ENCODE measurements at regions not wholly inside any gene's neighbourhood (a gene's known extent, or its start where the extent isn't known, plus 50 kb on each side); places are given as distances from the start of the nearest gene placed in this dataset.
"Not testable (repeated sequence)": the region's sequence is repeated elsewhere in the genome, so short reads cannot be mapped to it uniquely, and the experiment has no call there.

- no peaks in the 10 kb centered on the region for H3K9me3 ChIP-seq (ENCODE audit: control insufficient read depth in 4 of 4, insufficient read depth in 3 of 4, low read length in 3 of 4)
- 57 to 60% methylated on average over 1 of the region's 1 CpG for WGBS, 2 donors
- DNase-seq (peak in 2 of 3 donors; percentile 80 to 84), ATAC-seq (ENCODE audit: insufficient read depth, low FRiP score) (no peak)
- H3K27me3 ChIP-seq (ENCODE audit: control insufficient read depth in 3 of 3, insufficient read depth in 3 of 3, low read length in 2 of 3) = no peaks in the 10 kb centered on the region
- no peak overlapping the region for H3K9ac ChIP-seq (ENCODE audit: insufficient read depth in 1 of 2, low read length in 2 of 2)
- H3K4me3 ChIP-seq = no peak overlapping the region
- peaks cover 0 to 22% (median 0%) of the 10 kb centered on the region in 5 donors for H3K4me1 ChIP-seq (ENCODE audit: control insufficient read depth in 5 of 5, insufficient read depth in 5 of 5, low read length in 5 of 5)
- no peak for TF ChIP-seq CTCF (IDR thresholded peaks at IDR 0.05; ENCODE audit: control extremely low read depth, extremely low read depth)
- H3K27ac ChIP-seq (ENCODE audit: low read depth in 1 of 2, low read length in 1 of 2) = no peak overlapping the region
- no peaks in the 10 kb centered on the region for H3K36me3 ChIP-seq (ENCODE audit: control insufficient read depth in 4 of 4, insufficient read depth in 4 of 4, low read length in 4 of 4)
Observed at GRCh38 chr4:30125868-30126267, 594.3 kb upstream of the PCDH7 start.

- no peak for TF ChIP-seq CTCF (IDR thresholded peaks at IDR 0.05; ENCODE audit: control extremely low read depth, extremely low read depth)
- peaks cover 0 to 18% (median 0%) of the 10 kb centered on the region in 5 donors for H3K4me1 ChIP-seq (ENCODE audit: control insufficient read depth in 5 of 5, insufficient read depth in 5 of 5, low read length in 5 of 5)
- ATAC-seq (ENCODE audit: insufficient read depth, low FRiP score) = no peak
- no peak overlapping the region for H3K27ac ChIP-seq (ENCODE audit: low read depth in 1 of 2, low read length in 1 of 2)
- peak in 2 of 3 donors; percentile 67 to 80 for DNase-seq
- 77 to 81% methylated on average over 1 of the region's 1 CpG for WGBS, 2 donors
- no peaks in the 10 kb centered on the region for H3K27me3 ChIP-seq (ENCODE audit: control insufficient read depth in 3 of 3, insufficient read depth in 3 of 3, low read length in 2 of 3)
- H3K4me3 ChIP-seq = no peak overlapping the region
- no peaks in the 10 kb centered on the region for H3K36me3 ChIP-seq (ENCODE audit: control insufficient read depth in 4 of 4, insufficient read depth in 4 of 4, low read length in 4 of 4)
- no peak overlapping the region for H3K9ac ChIP-seq (ENCODE audit: insufficient read depth in 1 of 2, low read length in 2 of 2)
- no peaks in the 10 kb centered on the region for H3K9me3 ChIP-seq (ENCODE audit: control insufficient read depth in 4 of 4, insufficient read depth in 3 of 4, low read length in 3 of 4)
Observed at GRCh38 chr4:30126351-30126750, 593.8 kb upstream of the PCDH7 start.

- H3K4me1 ChIP-seq (ENCODE audit: control insufficient read depth in 5 of 5, insufficient read depth in 5 of 5, low read length in 5 of 5); H3K9me3 ChIP-seq (ENCODE audit: control insufficient read depth in 4 of 4, insufficient read depth in 3 of 4, low read length in 3 of 4); H3K27me3 ChIP-seq (ENCODE audit: control insufficient read depth in 3 of 3, insufficient read depth in 3 of 3, low read length in 2 of 3); H3K36me3 ChIP-seq (ENCODE audit: control insufficient read depth in 4 of 4, insufficient read depth in 4 of 4, low read length in 4 of 4); H3K27ac ChIP-seq (ENCODE audit: low read depth in 1 of 2, low read length in 1 of 2); H3K4me3 ChIP-seq; H3K9ac ChIP-seq (ENCODE audit: insufficient read depth in 1 of 2, low read length in 2 of 2); ATAC-seq (ENCODE audit: insufficient read depth, low FRiP score); DNase-seq: not testable (repeated sequence)
- WGBS, 2 donors = 88 to 89% methylated on average over 5 of the region's 5 CpGs
Observed at GRCh38 chr4:30148828-30149227, 571.3 kb upstream of the PCDH7 start.

- DNase-seq; H3K27ac ChIP-seq (ENCODE audit: low read depth in 1 of 2, low read length in 1 of 2); H3K36me3 ChIP-seq (ENCODE audit: control insufficient read depth in 4 of 4, insufficient read depth in 4 of 4, low read length in 4 of 4); H3K4me3 ChIP-seq; ATAC-seq (ENCODE audit: insufficient read depth, low FRiP score); H3K9me3 ChIP-seq (ENCODE audit: control insufficient read depth in 4 of 4, insufficient read depth in 3 of 4, low read length in 3 of 4); H3K27me3 ChIP-seq (ENCODE audit: control insufficient read depth in 3 of 3, insufficient read depth in 3 of 3, low read length in 2 of 3); H3K9ac ChIP-seq (ENCODE audit: insufficient read depth in 1 of 2, low read length in 2 of 2); H3K4me1 ChIP-seq (ENCODE audit: control insufficient read depth in 5 of 5, insufficient read depth in 5 of 5, low read length in 5 of 5): not testable (repeated sequence)
- 88 to 90% methylated on average over 7 of the region's 7 CpGs for WGBS, 2 donors
Observed at GRCh38 chr4:30149539-30149938, 570.6 kb upstream of the PCDH7 start.

- Histone ChIP-seq H3K27me3 (ENCODE audit: control insufficient read depth in 3 of 3, insufficient read depth in 3 of 3, low read length in 2 of 3) (no peaks in the 10 kb centered on the region), H3K9me3 (ENCODE audit: control insufficient read depth in 4 of 4, insufficient read depth in 3 of 4, low read length in 3 of 4) (peaks cover 0 to 2% (median 0%) of the 10 kb centered on the region in 4 donors), H3K4me3 (no peak overlapping the region), H3K9ac (ENCODE audit: insufficient read depth in 1 of 2, low read length in 2 of 2) (no peak overlapping the region), H3K27ac (ENCODE audit: low read depth in 1 of 2, low read length in 1 of 2) (no peak overlapping the region), H3K4me1 (ENCODE audit: control insufficient read depth in 5 of 5, insufficient read depth in 5 of 5, low read length in 5 of 5) (no peaks in the 10 kb centered on the region), H3K36me3 (ENCODE audit: control insufficient read depth in 4 of 4, insufficient read depth in 4 of 4, low read length in 4 of 4) (no peaks in the 10 kb centered on the region)
- no peak for ATAC-seq (ENCODE audit: insufficient read depth, low FRiP score)
- 74 to 83% methylated on average over 2 of the region's 2 CpGs for WGBS, 2 donors
- no peak for DNase-seq
- no peak for TF ChIP-seq CTCF (IDR thresholded peaks at IDR 0.05; ENCODE audit: control extremely low read depth, extremely low read depth)
Observed at GRCh38 chr4:30153427-30153826, 566.7 kb upstream of the PCDH7 start.
